ENCODE measurements at regions not wholly inside any gene's neighbourhood (a gene's known extent, or its start where the extent isn't known, plus 50 kb on each side); places are given as distances from the start of the nearest gene placed in this dataset.
"Not testable (repeated sequence)": the region's sequence is repeated elsewhere in the genome, so short reads cannot be mapped to it uniquely, and the experiment has no call there.

DNA sequence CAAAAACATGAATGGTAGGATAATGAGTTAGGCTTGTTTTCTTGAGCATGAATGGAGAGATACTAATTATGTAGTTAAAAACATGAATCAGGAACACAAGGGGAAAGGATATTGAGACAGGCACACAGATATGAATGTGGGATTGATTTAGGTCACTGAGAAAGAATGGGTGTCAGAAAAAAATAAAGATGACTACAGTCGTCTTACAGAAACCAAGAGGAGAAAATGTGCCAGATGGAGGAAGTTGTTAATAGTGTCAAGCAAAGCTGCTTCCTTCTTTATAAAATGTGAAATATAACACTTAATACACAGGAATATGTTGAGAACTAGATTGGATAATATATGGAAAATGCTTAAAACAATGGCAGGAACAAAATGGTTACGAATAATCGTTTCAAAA, 173.3 kb upstream of the BET1 start:
- no peak for DNase-seq

DNA sequence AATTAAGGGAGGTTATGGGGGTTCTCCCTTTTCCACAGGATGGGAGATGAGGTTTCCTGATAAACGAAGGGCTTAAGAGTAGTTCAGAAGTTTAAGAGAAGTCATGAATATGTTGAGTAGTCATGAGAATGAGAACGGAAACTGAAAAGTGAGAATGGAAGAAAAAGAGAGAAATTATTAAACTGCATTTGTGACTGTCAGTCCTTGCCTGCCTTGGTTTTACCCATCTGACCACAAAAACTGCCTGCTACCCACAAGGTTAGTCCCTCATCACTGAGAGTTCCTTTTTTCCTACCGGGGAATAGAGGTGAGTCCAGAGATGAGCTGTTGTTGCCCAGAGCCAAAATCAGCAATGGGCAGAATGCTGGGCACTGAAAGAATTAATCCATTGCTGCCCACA, 174.1 kb upstream of the BET1 start:
- no peak for DNase-seq

DNA sequence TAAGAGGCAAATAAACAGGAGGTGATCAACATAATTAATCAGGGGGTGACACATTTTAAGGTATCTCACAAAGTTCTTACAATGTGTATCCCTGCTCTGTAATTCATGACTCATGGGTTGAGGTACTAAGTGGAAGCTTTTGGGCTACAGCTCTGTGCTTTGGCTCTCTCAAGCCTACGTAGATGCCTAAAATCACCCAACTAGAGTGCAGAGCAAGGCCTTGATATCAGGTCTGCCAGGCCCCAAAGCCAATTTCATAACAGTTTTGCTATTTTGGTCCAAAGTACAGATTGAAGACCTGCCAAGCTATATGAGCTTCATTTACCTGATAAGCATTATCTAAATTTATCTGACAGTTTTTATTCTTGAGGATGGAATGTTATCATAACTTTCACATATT, 175.3 kb upstream of the BET1 start:
- no peak for DNase-seq

DNA sequence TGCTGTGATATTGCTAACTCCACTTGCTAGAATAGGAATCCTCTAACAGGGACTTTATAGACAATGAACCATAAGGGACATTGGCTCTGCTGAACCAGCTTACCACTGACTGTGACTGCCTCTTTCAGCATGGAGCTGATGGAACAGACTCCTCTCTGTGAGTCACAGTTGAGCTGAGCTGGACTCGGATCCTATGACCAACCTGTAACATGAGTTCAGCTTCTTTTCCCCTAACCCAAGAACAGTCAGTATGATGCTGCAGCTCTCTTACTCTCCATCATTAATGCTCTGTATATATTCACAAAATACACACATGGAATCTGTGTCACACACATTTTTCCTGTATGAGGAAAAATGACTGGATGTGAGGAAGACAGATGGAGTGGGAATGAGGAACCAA, 177.9 kb upstream of the BET1 start:
- no peak for DNase-seq

DNA sequence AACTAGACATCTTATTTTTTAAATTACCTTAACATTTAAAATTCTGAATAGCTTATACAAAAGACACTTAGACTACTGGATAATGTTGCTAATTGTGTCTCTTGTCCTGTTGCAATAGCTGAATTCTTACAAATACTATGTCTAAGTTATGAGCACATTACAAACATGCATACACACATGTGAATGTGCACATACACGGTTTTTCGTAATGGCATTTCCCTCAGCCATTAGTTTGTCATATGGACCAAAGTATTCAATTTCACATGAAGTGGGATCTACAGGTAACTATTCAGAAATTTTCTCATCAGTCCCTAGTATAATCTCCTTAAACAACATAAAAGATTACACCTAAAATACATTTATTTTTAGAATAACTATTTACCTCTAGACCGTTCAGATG, 178.6 kb upstream of the BET1 start:
- no peak for DNase-seq

DNA sequence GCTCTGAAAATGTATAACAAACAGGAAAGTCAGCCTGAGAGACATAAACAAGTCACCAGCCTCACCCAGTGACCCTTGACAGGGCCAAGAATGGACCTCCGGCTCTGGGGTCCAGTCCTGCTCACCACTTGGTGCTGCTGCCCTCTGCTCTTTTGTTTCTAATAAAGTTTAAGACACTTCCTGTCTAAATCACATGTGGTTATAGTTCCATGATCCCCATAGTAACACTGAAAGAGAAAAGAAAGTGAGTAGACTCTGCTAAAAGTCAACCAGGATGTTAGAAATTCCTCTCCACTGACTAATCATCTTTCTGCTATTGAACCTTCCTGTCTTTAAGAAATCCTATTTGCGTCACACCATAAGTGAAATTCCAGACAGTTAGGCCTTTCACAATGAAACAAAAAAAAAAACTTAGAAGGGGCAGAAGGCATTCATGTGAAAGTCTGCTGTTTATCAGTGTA, 179.2 kb upstream of the BET1 start:
- no peak for DNase-seq

DNA sequence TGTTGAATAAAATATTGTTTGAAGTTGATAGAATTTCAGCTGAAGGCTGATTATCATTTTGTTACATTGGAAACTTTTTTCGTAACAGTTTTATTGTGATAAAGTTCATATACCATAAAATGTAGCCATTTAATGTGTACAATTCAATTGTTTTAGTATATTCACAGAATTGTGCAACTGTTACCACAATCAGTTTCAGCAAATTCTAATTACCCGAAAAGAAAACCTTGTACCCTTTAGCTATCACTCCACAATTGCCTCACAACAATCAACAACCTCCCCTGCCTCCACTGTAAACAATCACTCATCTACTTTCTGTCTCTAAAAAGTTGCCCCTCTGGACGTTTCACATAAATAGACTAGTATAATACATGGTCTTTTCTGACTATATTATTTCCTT, 179.7 kb upstream of the BET1 start:
- no peak for DNase-seq

DNA sequence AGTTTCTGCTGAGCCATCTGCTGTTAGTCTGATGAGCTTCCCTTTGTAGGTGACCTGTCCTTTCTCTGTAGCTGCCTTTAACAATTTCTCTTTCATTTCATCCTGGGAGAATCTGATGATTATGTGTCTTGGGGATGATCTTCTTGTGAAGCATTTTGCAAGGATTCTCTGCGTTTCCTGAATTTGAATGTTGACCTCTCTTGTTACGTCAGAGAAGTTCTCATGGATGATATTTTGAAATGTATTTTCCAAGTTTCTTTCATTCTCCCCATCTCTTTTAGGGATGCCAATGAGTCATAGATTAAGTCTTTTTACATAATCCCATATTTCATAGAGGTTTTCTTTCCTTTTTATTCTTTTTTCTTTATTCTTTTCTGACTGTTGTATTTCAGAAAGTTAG, 184.2 kb upstream of the BET1 start:
- no peak for DNase-seq

DNA sequence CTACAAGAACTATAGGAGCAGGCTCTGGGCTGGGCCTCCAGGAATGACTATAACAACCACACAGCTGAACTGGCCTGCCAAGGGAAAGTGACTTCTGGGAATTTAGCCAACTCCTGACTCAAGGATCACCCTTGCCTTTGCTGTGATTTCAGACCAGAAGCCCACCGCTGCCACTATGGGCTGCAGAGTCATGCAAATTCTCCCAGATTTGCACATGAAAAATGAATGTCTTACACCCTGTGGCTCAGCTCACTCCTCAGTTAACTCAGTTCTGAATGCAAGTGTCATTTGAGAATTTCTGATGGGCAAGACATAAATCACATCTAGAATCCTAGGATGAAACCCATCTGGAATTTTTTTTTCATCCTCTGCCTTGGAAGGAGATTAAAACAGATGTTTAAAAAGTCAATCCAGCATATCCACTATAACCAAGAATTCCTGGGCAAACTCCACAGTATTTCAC, 186.5 kb upstream of the BET1 start:
- no peak for DNase-seq

DNA sequence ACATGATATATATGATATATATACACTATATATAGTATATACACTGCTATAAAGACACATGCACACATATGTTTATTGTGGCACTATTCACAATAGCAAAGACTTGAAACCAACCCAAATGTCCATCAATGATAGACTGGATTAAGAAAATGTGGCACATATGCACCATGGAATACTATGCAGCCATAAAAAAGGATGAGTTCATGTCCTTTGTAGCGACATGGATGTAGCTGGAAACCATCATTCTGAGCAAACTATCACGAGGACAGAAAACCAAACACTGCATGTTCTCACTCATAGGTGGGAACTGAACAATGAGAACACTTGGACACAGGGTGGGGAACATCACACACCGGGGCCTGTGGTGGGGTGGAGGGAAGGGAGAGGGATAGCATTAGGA, 190.3 kb upstream of the BET1 start:
- DNase-seq, result not testable (repeated sequence)

DNA sequence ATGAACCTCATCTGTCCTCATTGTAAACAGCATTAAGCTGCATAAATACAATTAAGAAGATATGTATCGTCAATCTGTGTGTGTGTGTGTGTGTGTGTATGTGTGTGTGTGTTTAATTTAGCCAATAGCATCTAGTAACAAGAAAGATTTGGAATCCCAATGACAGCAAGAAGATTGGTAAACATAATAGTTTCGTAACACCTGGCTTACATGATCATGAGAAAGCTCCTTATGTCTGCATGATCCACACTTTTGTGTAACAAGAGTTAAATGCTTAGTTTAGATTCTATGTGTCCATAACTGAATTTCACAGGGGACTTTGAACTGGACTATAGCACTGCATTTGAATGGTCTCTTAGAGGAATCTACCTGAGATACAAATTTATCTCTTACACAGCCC, 191.0 kb upstream of the BET1 start:
- DNase-seq, result no peak

DNA sequence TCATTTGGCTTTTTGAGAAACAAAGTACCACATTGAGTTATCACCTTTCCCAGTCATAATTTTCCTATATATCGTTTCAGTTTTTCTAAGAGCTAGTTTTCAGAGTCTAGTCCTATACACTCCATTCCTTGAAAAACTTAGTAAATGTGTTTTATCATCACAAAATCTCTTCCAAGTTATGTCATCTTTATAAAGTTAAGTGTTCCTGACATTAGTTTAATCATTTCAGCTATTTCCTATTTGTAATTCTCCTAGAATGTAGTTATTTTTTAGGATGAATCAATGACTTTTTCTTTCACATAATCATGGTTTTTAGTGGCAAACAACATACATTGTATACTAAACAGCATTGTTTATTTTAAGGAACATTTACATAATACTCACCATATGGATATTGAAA, 191.7 kb upstream of the BET1 start:
- no peak for DNase-seq

DNA sequence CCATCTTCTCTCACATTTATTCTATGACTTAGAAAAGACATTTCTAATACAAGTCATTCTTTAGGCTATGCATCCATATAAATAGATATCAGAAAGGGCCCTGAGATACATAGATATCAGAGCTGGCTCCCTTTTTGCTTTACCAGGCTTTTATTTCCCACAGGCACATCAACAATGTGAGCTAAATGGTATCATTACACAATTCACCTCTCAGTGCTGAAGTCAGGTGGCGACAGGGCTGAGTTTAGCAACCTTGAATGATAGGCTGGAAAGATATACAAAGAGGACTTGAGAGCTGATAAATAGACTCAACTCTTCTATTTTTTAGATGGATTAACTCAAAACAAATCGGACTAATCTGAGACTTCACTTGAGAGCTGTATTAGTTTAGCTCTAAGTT, 189.2 kb upstream of the COL1A2 start:
- no peak for DNase-seq

DNA sequence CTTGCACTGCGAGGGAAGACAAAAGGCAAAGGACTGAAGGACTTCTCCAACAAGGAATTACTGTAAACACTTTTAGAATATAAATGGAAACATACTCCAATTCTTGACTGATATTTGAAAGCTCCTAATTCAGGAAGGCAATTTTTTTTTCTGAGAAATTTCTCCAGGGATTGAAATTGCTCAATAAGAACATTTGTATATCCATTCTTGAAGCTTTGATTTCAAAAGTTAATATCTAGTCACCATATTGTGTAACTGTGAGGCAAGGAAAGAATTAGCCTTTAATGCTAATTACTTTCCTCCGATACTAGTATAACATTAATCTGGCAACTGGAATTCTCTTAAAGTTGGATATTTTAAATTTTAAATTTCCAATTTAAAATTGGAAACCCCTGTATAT, 188.4 kb upstream of the COL1A2 start:
- no peak for DNase-seq

DNA sequence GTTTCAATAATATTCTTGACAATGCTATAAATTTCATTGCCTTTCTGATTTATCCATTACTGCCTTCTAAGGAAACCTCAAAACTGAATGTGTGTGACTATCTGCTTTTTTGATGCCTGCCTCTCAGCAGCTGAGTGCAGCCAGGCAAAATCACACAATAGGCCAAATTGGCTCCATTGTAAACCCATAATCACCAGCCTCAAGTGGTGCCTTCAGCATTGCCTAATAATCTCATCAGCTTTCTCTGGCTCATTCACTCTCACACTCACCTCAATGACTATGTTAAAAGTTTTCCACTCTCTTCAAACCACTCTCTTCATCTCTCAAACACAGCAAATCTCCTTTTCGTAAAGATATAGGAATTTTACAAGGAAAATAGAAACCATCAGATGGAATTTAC, 182.5 kb upstream of the COL1A2 start:
- DNase-seq, result no peak

DNA sequence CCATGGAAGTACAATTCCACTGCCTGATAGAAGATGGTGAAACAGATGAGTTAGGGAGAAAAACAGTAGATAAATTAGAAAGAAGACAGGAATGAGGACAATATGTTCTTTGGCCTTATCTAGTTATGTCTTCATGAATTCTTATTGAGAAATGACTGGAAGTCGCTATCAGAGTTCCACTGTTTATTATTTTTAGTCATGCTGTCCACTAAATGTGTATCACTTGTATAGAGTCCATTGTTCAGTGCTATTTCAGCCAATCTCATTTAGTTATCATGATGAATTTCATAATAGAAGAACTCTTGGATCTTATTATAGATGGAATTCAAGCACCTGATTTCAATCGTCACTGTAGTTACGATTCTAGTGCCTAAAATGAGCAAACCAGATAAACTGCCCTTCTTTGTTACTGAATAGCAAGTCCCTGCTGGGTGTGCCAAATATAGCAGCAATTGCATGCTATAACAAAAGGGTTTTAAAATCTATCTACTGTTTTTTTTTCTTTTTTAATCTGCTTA, 177.7 kb upstream of the COL1A2 start:
- no peak for DNase-seq

DNA sequence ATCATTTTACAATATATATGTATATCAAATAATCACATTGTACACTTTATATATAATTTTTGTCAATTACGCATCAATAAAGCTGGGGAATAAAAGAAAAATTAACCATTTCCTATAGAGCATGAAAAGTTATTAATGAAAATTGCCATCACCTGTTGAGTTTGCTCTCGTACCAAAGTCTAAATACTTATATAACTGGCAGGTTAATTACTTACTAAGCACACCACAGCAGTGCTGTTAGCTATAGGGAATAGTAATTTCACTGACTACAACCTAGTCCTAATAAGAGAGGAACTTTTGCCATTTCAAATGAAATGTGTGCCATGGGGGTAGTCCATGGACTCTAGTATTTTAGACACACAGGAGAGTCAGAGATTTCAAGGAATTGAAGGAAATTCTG, 176.9 kb upstream of the COL1A2 start:
- no peak for DNase-seq

DNA sequence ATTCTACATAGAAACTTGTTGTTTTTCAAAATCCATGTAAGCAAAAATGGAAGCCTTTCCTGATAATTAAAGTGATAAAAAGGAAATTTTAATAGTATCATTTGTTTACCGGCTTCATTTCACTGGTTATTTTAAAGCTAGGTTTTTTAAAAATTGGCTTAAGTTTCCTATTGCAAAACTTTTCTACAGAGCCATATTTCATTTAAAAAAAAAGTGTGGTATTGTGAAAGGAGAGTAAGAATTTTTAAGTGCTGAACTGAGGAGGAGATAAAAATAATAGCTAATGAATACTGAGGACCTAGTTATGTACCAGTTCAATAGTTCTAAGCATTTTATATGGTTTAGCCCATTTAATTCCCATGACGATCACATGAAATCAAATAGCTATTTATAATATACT, 172.2 kb upstream of the COL1A2 start:
- no peak for DNase-seq

DNA sequence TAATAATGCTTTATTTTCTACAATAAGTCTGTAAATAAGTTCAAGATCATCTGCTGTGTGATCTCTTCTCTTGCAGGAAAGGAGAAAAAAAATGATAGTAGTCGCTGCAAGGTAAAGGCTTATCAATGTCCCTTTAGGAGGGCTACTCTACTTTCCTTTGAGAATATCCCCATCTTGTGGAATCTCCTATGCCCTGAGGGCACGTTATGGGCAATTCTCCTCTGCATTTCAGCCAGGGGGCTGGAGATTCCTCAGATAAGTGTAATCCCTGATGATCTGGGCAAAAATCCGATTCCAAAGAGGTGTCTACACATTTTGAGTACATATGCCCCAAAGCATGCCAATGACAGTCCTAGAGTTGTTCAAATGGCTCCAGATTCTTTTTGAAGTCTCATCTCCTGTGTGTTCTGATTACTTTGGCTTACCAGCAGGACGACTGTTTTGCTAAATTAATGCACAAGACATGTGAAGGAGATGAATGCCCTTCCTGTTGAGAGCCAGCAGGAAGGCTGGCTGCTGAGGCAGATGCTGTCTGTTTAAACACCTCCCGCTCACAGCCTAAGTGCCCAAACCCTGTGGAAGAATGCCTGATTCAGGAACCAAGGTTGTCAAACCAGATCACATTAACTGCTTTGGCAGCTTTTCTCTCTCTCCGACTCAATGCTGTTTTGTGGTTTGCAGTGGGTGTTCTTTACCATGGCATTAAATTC, 171.2 kb upstream of the COL1A2 start:
- DNase-seq, result no peak

DNA sequence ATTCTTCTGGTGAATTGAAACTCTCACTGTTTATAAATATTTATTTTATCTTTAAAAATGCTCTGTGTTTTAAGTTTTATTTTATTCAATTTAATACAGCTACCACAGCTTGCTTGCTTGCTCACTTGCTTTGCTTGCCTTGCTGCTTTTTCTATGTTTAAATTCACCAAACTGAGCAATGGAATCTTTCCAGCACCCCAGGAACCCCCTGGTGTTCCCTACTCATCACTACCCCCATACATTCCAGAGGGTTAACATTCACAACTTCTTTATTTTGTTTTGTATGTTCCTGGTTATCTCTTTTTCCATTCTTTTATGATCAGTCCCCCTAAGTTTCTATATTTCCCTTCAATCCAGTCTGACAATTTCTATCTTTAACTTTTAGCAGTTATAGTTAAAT, 166.5 kb upstream of the COL1A2 start:
- no peak for DNase-seq

DNA sequence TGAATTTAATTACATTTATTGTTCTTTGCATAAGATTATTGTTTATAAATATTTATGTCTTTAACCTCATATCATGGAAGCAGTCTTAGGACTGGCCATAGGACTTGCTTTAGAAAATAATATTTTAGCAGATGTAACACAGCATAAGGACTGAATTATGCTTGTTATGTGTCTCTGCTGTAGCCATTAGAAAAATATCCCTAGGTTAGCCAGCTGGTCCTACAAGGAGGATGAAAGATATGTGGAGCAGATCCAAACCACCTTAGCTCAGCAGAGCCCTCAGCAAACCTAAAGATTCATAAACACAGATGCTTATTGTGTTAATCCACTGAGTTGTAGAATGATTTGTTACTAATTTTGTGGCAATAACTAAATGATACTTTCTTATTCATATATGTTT, 166.0 kb upstream of the COL1A2 start:
- no peak for DNase-seq

DNA sequence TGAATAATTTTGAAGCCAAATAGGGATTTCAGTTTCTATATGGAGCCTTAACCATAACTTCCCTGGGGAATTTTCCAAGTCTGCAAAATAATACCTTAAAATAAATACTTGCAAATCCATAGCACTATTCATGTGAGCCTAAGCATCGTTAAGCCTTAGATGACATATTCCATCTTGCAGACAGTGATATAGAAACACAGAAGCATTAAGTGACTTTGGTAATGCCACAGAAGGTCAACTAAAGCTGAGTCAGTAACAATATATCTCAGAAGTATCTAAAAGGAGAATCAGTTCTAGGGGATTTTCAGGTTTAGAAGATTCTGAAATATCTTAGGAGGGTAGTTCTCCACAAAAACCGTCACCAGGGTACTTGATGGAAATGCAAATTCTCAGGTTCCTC, 163.4 kb upstream of the COL1A2 start:
- no peak for DNase-seq

DNA sequence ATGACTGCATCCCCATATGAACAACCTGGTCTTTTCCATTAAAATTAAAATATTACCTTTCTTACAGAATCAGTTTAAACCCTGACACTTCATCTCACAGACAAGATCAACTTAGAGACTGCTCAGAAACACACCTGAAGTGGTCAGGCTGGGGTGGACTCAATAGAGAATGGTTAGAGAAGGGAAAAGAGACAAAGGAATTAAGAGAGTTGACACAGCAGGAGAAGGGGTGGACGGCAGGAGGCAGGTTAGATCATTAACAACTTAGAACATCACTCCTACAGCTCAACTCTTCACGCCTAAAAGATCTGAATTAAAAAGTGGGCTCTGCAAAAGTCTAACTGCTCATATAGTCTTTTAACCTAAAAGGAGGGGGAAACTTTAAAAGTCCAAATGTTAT, 157.7 kb upstream of the COL1A2 start:
- DNase-seq, result no peak

DNA sequence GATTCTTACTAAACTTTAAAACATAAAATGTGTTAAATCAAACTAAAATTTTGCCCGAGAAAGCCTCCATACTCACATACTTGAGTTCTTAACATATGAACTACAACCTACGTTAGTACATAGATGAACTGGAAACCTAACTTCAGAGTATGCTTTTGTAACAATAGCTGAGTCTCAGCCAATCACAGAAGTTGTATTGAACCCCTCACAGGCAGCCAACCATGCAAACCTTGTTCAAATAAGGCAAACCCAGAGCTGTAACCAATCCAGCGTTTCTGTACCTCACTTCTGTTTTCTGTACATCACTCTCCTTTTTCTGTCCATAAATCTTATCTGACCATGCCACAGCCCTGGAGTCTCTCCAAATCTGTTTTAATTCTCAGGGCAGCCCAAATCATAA, 157.3 kb upstream of the COL1A2 start:
- DNase-seq, result no peak

DNA sequence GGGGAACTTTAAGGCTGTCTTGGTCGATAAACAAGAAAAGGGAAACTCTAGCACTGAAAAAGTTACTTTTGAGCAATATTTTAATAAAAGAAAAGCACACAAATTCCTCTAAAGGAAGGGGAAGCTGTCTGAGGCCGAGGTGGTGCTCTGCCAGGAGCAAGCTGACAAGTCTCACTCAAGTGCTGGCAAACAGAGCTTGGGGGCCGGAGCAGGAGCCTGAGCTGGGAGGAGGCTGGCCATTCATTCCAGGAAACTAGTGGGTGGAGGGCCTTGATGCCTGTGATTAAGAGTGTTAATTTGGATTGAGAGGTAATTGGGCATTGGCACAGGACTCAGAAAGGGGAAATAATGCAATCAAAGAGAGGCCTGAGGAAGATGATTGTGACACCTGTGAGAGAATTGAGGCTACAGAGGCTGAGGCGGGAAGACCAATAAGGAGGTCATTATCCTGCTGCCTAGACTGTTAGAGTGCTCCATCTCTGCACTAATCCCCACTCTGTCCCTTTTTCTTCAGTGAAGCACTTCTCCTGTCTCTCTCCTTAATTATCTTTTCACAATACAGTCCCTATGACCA, 154.9 kb upstream of the COL1A2 start:
- no peak for DNase-seq

Data from NCI-H2171 (cell line).